ENCODE measurements at regions not wholly inside any gene's neighbourhood (a gene's known extent, or its start where the extent isn't known, plus 50 kb on each side); places are given as distances from the start of the nearest gene placed in this dataset.

- no peak for TF ChIP-seq CTCF (IDR thresholded peaks at IDR 0.05)
- no peak for TF ChIP-seq EZH2 (IDR thresholded peaks at IDR 0.05)
- TF ChIP-seq EZH2phosphoT487 (IDR thresholded peaks at IDR 0.05): no peak
These were observed 304.8 kb upstream of the ZNF462 start for GRCh38 chr9:106557996-106558667.

Measured in neural progenitor cell (in vitro differentiated cells).